IMR-90 (cell line): ENCODE measurements at regions not wholly inside any gene's neighbourhood (a gene's known extent, or its start where the extent isn't known, plus 50 kb on each side); places are given as distances from the start of the nearest gene placed in this dataset.

ENCODE experiments used
- ATAC-seq: fragments of 200-7000 bp; cut with Tn5 transposase; 2 replicates; pipeline ENCODE4 v1.9.1; 2020; ENCODE audit warnings: low read depth, mild to moderate bottlenecking, moderate library complexity
- BruUV-seq: library from RNA; stranded (reverse); fragments of 400-500 nt; replicated peaks from 2 replicates; lab custom pipeline; 2021; lab: Mats Ljungman, UMichigan
- CTCF ChIA-PET: fragments of 300-600 bp; formaldehyde crosslinking; extraction: SDS; loops from one replicate; lab custom pipeline; 2021; ENCODE audit warnings: antibody characterized with exemption; lab: Yijun Ruan, JAX
- POLR2A ChIA-PET: fragments of 300-600 bp; sonication (Branson Sonifier 250); formaldehyde crosslinking; loops from one replicate; lab custom pipeline; 2022; ENCODE audit warnings: antibody characterized with exemption; ENCODE audit not compliant: unreplicated experiment; lab: Charles Lee
- DNase-seq: peaks from one replicate; pipeline ENCODE4 v3.0.0; 2013
- H2AFZ ChIP-seq: replicated peaks from 2 replicates; pipeline ENCODE3; 2013; ENCODE audit warnings: low read length, mild to moderate bottlenecking; ENCODE audit not compliant: poor library complexity
- H2AK5ac ChIP-seq: 2 replicates; pipeline ENCODE4 v1.6.1; 2013; ENCODE audit warnings: low read depth, low read length, inconsistent platforms
- H2AK9ac ChIP-seq: replicated peaks from 2 replicates; pipeline ENCODE3; 2013; ENCODE audit warnings: mild to moderate bottlenecking, low read depth, low read length, moderate library complexity; ENCODE audit not compliant: poor library complexity
- H2BK120ac ChIP-seq: 2 replicates; pipeline ENCODE4 v1.6.1; 2013; ENCODE audit warnings: low read depth, low read length, inconsistent platforms
- H2BK15ac ChIP-seq: 3 replicates; pipeline ENCODE4 v1.6.1; 2013; ENCODE audit warnings: low read depth, low read length, inconsistent platforms
- H2BK20ac ChIP-seq: 2 replicates; pipeline ENCODE4 v1.6.1; 2013; ENCODE audit warnings: low read depth, mild to moderate bottlenecking, inconsistent platforms, low read length, moderate library complexity
- H2BK5ac ChIP-seq: 2 replicates; pipeline ENCODE4 v1.6.1; 2013; ENCODE audit warnings: mild to moderate bottlenecking, low read depth, low read length, inconsistent platforms; ENCODE audit not compliant: poor library complexity, severe bottlenecking
- H3K14ac ChIP-seq: replicated peaks from 2 replicates; pipeline ENCODE4 v1.6.1; 2013; ENCODE audit warnings: low read depth, low read length, inconsistent platforms
- H3K18ac ChIP-seq: 2 replicates; pipeline ENCODE4 v1.6.1; 2013; ENCODE audit warnings: low read depth, low read length, control low read depth
- H3K23ac ChIP-seq: 2 replicates; pipeline ENCODE4 v1.6.1; 2013; ENCODE audit warnings: low read depth, low read length, inconsistent platforms
- H3K27ac ChIP-seq: 2 replicates; pipeline ENCODE4 v1.5.1; 2013; ENCODE audit warnings: mild to moderate bottlenecking, control low read depth, low read length; ENCODE audit not compliant: insufficient read depth
- H3K27me3 ChIP-seq: 2 replicates; pipeline ENCODE4 v1.6.1; 2013; ENCODE audit warnings: low read length; ENCODE audit not compliant: control insufficient read depth, insufficient read depth
- H3K36me3 ChIP-seq: 2 replicates; pipeline ENCODE4 v1.6.1; 2013; ENCODE audit warnings: low read length, mixed read lengths; ENCODE audit not compliant: control insufficient read depth, insufficient read depth
- H3K4ac ChIP-seq: 2 replicates; pipeline ENCODE4 v1.6.1; 2013; ENCODE audit warnings: low read depth, low read length, inconsistent platforms
- H3K4me1 ChIP-seq: 2 replicates; pipeline ENCODE4 v1.6.1; 2013; ENCODE audit warnings: low read length, mixed read lengths; ENCODE audit not compliant: control insufficient read depth, insufficient read depth
- H3K4me2 ChIP-seq: 2 replicates; pipeline ENCODE4 v1.6.1; 2013; ENCODE audit warnings: low read depth, mild to moderate bottlenecking, control low read depth, low read length, moderate library complexity
- H3K4me3 ChIP-seq: 2 replicates; pipeline ENCODE4 v1.5.1; 2013; ENCODE audit warnings: low read depth, mild to moderate bottlenecking, control low read depth, low read length, moderate library complexity; ENCODE audit not compliant: insufficient read depth
- H3K56ac ChIP-seq: 2 replicates; pipeline ENCODE4 v1.6.1; 2013; ENCODE audit warnings: low read length, inconsistent platforms; ENCODE audit not compliant: insufficient read depth; ENCODE audit errors: extremely low read depth
- H3K79me1 ChIP-seq, 2 experiments: 2 replicates each; pipeline ENCODE4 v1.6.1; 2013; ENCODE audit warnings: low read length in 2 of 2, inconsistent platforms in 1 of 2, low read depth in 1 of 2
- H3K9ac ChIP-seq: 2 replicates; pipeline ENCODE4 v1.6.1; 2013; ENCODE audit warnings: low read depth, low read length, control low read depth
- H3K9me1 ChIP-seq: 2 replicates; pipeline ENCODE4 v1.6.1; 2013; ENCODE audit warnings: low read length, inconsistent platforms; ENCODE audit not compliant: insufficient read depth
- H3K9me3 ChIP-seq: 2 replicates; pipeline ENCODE4 v1.6.1; 2013; ENCODE audit warnings: low read length; ENCODE audit not compliant: control insufficient read depth, insufficient read depth
- H4K20me1 ChIP-seq: 2 replicates; pipeline ENCODE4 v1.6.1; 2013; ENCODE audit warnings: low read length, inconsistent platforms; ENCODE audit not compliant: insufficient read depth
- H4K5ac ChIP-seq: 2 replicates; pipeline ENCODE4 v1.6.1; 2013; ENCODE audit warnings: mild to moderate bottlenecking, low read depth, low read length, control low read depth
- H4K8ac ChIP-seq, 2 experiments: 2 replicates each; pipeline ENCODE4 v1.6.1; 2013; ENCODE audit warnings: low read depth in 2 of 2, low read length in 2 of 2, control low read depth in 1 of 2, inconsistent platforms in 1 of 2
- H4K91ac ChIP-seq: 2 replicates; pipeline ENCODE4 v1.6.1; 2013; ENCODE audit warnings: low read depth, low read length, inconsistent platforms; ENCODE audit not compliant: insufficient read depth
- BHLHE40 ChIP-seq: fragments of 150-350 bp; IDR thresholded peaks from 2 replicates; pipeline ENCODE4 v1.6.1; 2016; ENCODE audit warnings: mild to moderate bottlenecking, low read depth, low read length
- CEBPB ChIP-seq: IDR thresholded peaks from 2 replicates; pipeline ENCODE4 v1.6.1; 2012; ENCODE audit warnings: low read depth, low read length, improper control_type of control experiment
- CHD1 ChIP-seq: IDR thresholded peaks from 2 replicates; pipeline ENCODE4 v1.6.1; 2012; ENCODE audit warnings: low read depth, low read length, improper control_type of control experiment
- ELK1 ChIP-seq: fragments of 150-350 bp; IDR thresholded peaks from 2 replicates; pipeline ENCODE4 v1.6.1; 2016; ENCODE audit warnings: low read depth, mild to moderate bottlenecking, low read length, moderate library complexity, borderline replicate concordance
- FOS ChIP-seq: fragments of 150-350 bp; IDR thresholded peaks from 2 replicates; pipeline ENCODE4 v1.6.1; 2016; ENCODE audit warnings: low read depth, low read length
- MAFK ChIP-seq: IDR thresholded peaks from 2 replicates; pipeline ENCODE4 v1.6.1; 2012; ENCODE audit warnings: low read depth, low read length, improper control_type of control experiment
- MAZ ChIP-seq: IDR thresholded peaks from 2 replicates; pipeline ENCODE4 v1.6.1; 2012; ENCODE audit warnings: low read depth, mild to moderate bottlenecking, low read length, improper control_type of control experiment, moderate library complexity, borderline replicate concordance
- MXI1 ChIP-seq: IDR thresholded peaks from 2 replicates; pipeline ENCODE4 v1.6.1; 2012; ENCODE audit warnings: low read depth, mild to moderate bottlenecking, low read length, moderate library complexity, borderline replicate concordance
- NFE2L2 ChIP-seq: fragments of 150-350 bp; IDR thresholded peaks from 2 replicates; pipeline ENCODE4 v1.6.1; 2016; ENCODE audit warnings: low read depth, mild to moderate bottlenecking, low read length
- POLR2A ChIP-seq: IDR thresholded peaks from 2 replicates; pipeline ENCODE4 v1.6.1; 2012; ENCODE audit warnings: mild to moderate bottlenecking, low read depth, low read length
- RAD21 ChIP-seq: IDR thresholded peaks from 2 replicates; pipeline ENCODE4 v1.6.1; 2012; ENCODE audit warnings: low read length, improper control_type of control experiment
- RCOR1 ChIP-seq: IDR thresholded peaks from 2 replicates; pipeline ENCODE4 v1.6.1; 2012; ENCODE audit warnings: mild to moderate bottlenecking, low read length, improper control_type of control experiment; ENCODE audit not compliant: insufficient replicate concordance
- RFX5 ChIP-seq: IDR thresholded peaks from 2 replicates; pipeline ENCODE4 v1.8.0; 2012; ENCODE audit warnings: low read depth, mild to moderate bottlenecking, low read length, moderate library complexity
- SMC3 ChIP-seq: fragments of 150-350 bp; IDR thresholded peaks from 2 replicates; pipeline ENCODE4 v1.6.1; 2016; ENCODE audit warnings: low read depth, mild to moderate bottlenecking, antibody characterized with exemption, low read length, moderate library complexity
- USF2 ChIP-seq: fragments of 150-350 bp; IDR thresholded peaks from 2 replicates; pipeline ENCODE4 v1.6.1; 2017; ENCODE audit warnings: mild to moderate bottlenecking, antibody characterized with exemption, low read length, low read depth
- WGBS, 2 experiments: methylation state at CpG; one replicate each; pipeline versions ENCODE4 v1.1.5 to v1.1.7; 2013; ENCODE audit warnings: missing lambda C conversion rate in 2 of 2; ENCODE audit not compliant: insufficient read length in 1 of 2; ENCODE audit errors: extremely low coverage in 2 of 2; 5-methylcytosine and 5-hydroxymethylcytosine counted together
- dilution Hi-C: fragments of 300-500 bp; cut with HindIII; formaldehyde crosslinking; loops from one replicate; pipeline ENCODE4 v1.14.3; 2018; ENCODE audit warnings: low sequenced_read_pairs; ENCODE audit not compliant: unreplicated experiment
- in situ Hi-C: fragments of 300-500 bp; cut with MboI; formaldehyde crosslinking; loops from 3 replicates; pipeline ENCODE4 v1.14.3; 2019; ENCODE audit warnings: low sequenced_read_pairs, inconsistent platforms, mixed read lengths
- intact Hi-C: fragments of 100-400 bp; cut with micrococcal nuclease; formaldehyde crosslinking; loops from 2 replicates; pipeline ENCODE4 v1.10.0; 2022

- no peak overlapping the region for H3K23ac ChIP-seq
- in situ Hi-C loops (no loop called here), intact Hi-C loops (no loop called here), dilution Hi-C loops (no loop called here)
- no TSS peak for BruUV-seq
- no peak overlapping the region for H3K56ac ChIP-seq
- no peak overlapping the region for H2BK120ac ChIP-seq
- POLR2A ChIA-PET = no interaction called here
- no peak overlapping the region for H2BK15ac ChIP-seq
- no peaks in the 10 kb centered on the region for H3K36me3 ChIP-seq
- no peaks in the 10 kb centered on the region; the same call in 1 of the 2 replicates for H3K9me3 ChIP-seq
- H3K4ac ChIP-seq = no peak overlapping the region
- no peak overlapping the region for H4K5ac ChIP-seq
- no peak overlapping the region for H2AFZ ChIP-seq
- H3K4me2 ChIP-seq = no peak overlapping the region
- H2BK5ac ChIP-seq = no peak overlapping the region
- ATAC-seq = no peak
- H3K18ac ChIP-seq = no peak overlapping the region
- H3K4me3 ChIP-seq = no peak overlapping the region
- H3K79me1 ChIP-seq = no peaks in the 10 kb centered on the region
- no peak overlapping the region for H2AK9ac ChIP-seq
- H3K14ac ChIP-seq = no peak overlapping the region
- H3K9ac ChIP-seq = no peak overlapping the region
- H3K4me1 ChIP-seq = no peaks in the 10 kb centered on the region
- H3K9me1 ChIP-seq = no peaks in the 10 kb centered on the region
- WGBS, 2 experiments = no CpG with 5 or more reads among the region's 2 CpGs
- CTCF ChIA-PET = no interaction called here
- H2AK5ac ChIP-seq = no peak overlapping the region
- H4K20me1 ChIP-seq = no peaks in the 10 kb centered on the region
- no peak overlapping the region for H2BK20ac ChIP-seq
- H3K27me3 ChIP-seq = no peaks in the 10 kb centered on the region
- DNase-seq = no peak
- H3K27ac ChIP-seq = no peak overlapping the region
- no peak overlapping the region for H4K8ac ChIP-seq
- no peak overlapping the region for H4K91ac ChIP-seq
- no peak for TF ChIP-seq MAZ
- no peak for TF ChIP-seq MAFK
- no peak for TF ChIP-seq USF2
- TF ChIP-seq MXI1 = no peak
- TF ChIP-seq ELK1 = no peak
- no peak for TF ChIP-seq RCOR1
- no peak for TF ChIP-seq RFX5
- TF ChIP-seq SMC3 = no peak
- TF ChIP-seq POLR2A = no peak
- no peak for TF ChIP-seq NFE2L2
- TF ChIP-seq FOS = no peak
- no peak for TF ChIP-seq RAD21
- no peak for TF ChIP-seq BHLHE40
- no peak for TF ChIP-seq CEBPB
- TF ChIP-seq CHD1 = no peak
Measured at GRCh38 chr10:84004221-84004620, 135.1 kb upstream of the GHITM start.
